Testis (tissue), 2 donors: ENCODE measurements at regions not wholly inside any gene's neighbourhood (a gene's known extent, or its start where the extent isn't known, plus 50 kb on each side); places are given as distances from the start of the nearest gene placed in this dataset.

ENCODE experiments used
- CTCF ChIP-seq, 3 experiments: fragments of 450-650 bp in 2 of 3; fragments of 200-600 bp in 1 of 3; sonication (generic) in 1 of 3; IDR thresholded peaks; one replicate each; pipeline ENCODE4 v1.5.1; 2016 to 2019; ENCODE audit warnings: antibody characterized with exemption in 3 of 3, mild to moderate bottlenecking in 2 of 3, moderate library complexity in 1 of 3
- POLR2A ChIP-seq: fragments of 450-650 bp; IDR thresholded peaks from one replicate; pipeline ENCODE4 v1.6.1; 2017; ENCODE audit warnings: antibody characterized with exemption, mild to moderate bottlenecking, moderate library complexity

- TF ChIP-seq CTCF (IDR thresholded peaks at IDR 0.05) (no peak), POLR2A (no peak)
Observed at GRCh38 chr4:96912716-96913115, 1072.8 kb downstream of the PDHA2 start.
